ENCODE measurements at regions not wholly inside any gene's neighbourhood (a gene's known extent, or its start where the extent isn't known, plus 50 kb on each side); places are given as distances from the start of the nearest gene placed in this dataset.

- TF ChIP-seq CTCF (IDR thresholded peaks at IDR 0.05; ENCODE audit: low read depth, low read length): no peak
- DNase-seq (ENCODE audit: low read depth, low spot score): no peak
- no peaks in the 10 kb centered on the region for H3K27me3 ChIP-seq (ENCODE audit: control insufficient read depth, insufficient read depth, low read length)
- no peak overlapping the region for H3K4me3 ChIP-seq (ENCODE audit: low read depth, low read length)
- H3K27ac ChIP-seq (ENCODE audit: low read depth, low read length): no peak overlapping the region
- POLR2A ChIA-PET: no interaction called here
- CTCF ChIA-PET: no interaction called here
- peaks cover 4% of the 10 kb centered on the region; the same call in 1 of the 2 replicates for H3K9me3 ChIP-seq (ENCODE audit: control insufficient read depth, insufficient read depth, low read length)
Measured at GRCh38 chr4:14716691-14717090, 285.6 kb upstream of the CPEB2 start.

GRCh38 chr4:14719053-14719452, 283.2 kb upstream of the CPEB2 start:
- CTCF ChIA-PET: no interaction called here

GRCh38 chr4:14726441-14726840, 275.8 kb upstream of the CPEB2 start:
- ChIA-PET CTCF (no interaction called here), POLR2A (no interaction called here)
- no peaks in the 10 kb centered on the region for H3K27me3 ChIP-seq (ENCODE audit: control insufficient read depth, insufficient read depth, low read length)
- H3K4me3 ChIP-seq (ENCODE audit: low read depth, low read length): no peak overlapping the region
- no peak overlapping the region for H3K27ac ChIP-seq (ENCODE audit: low read depth, low read length)
- H3K9me3 ChIP-seq (ENCODE audit: control insufficient read depth, insufficient read depth, low read length): no peaks in the 10 kb centered on the region
- no peak for TF ChIP-seq CTCF (IDR thresholded peaks at IDR 0.05; ENCODE audit: low read depth, low read length)
- no peak for DNase-seq (ENCODE audit: low read depth, low spot score)

More at GRCh38 chr4:14719053-14719452, 283.2 kb upstream of the CPEB2 start:
- H3K9me3 ChIP-seq (ENCODE audit: control insufficient read depth, insufficient read depth, low read length): peaks cover 4% of the 10 kb centered on the region; the same call in 1 of the 2 replicates
- TF ChIP-seq CTCF (IDR thresholded peaks at IDR 0.05; ENCODE audit: low read depth, low read length): no peak
- no peak overlapping the region for H3K27ac ChIP-seq (ENCODE audit: low read depth, low read length)
- no peak overlapping the region for H3K4me3 ChIP-seq (ENCODE audit: low read depth, low read length)
- POLR2A ChIA-PET: no interaction called here
- no peak for DNase-seq (ENCODE audit: low read depth, low spot score)
- no peaks in the 10 kb centered on the region for H3K27me3 ChIP-seq (ENCODE audit: control insufficient read depth, insufficient read depth, low read length)

- DNase-seq (ENCODE audit: low read depth, low spot score): no peak
- no peak for TF ChIP-seq CTCF (IDR thresholded peaks at IDR 0.05; ENCODE audit: low read depth, low read length)
- ChIA-PET POLR2A (no interaction called here), CTCF (no interaction called here)
- no peaks in the 10 kb centered on the region for H3K27me3 ChIP-seq (ENCODE audit: control insufficient read depth, insufficient read depth, low read length)
- H3K4me3 ChIP-seq (ENCODE audit: low read depth, low read length): no peak overlapping the region
- H3K9me3 ChIP-seq (ENCODE audit: control insufficient read depth, insufficient read depth, low read length): no peaks in the 10 kb centered on the region
- H3K27ac ChIP-seq (ENCODE audit: low read depth, low read length): no peak overlapping the region
Measured at GRCh38 chr4:14726877-14727361, 275.4 kb upstream of the CPEB2 start.

- POLR2A ChIA-PET: no interaction called here
- H3K4me3 ChIP-seq (ENCODE audit: low read depth, low read length): no peak overlapping the region
- H3K27ac ChIP-seq (ENCODE audit: low read depth, low read length): no peak overlapping the region
- no peak for TF ChIP-seq CTCF (IDR thresholded peaks at IDR 0.05; ENCODE audit: low read depth, low read length)
- no peaks in the 10 kb centered on the region for H3K27me3 ChIP-seq (ENCODE audit: control insufficient read depth, insufficient read depth, low read length)
- CTCF ChIA-PET: no interaction called here
- H3K9me3 ChIP-seq (ENCODE audit: control insufficient read depth, insufficient read depth, low read length): no peaks in the 10 kb centered on the region
- no peak for DNase-seq (ENCODE audit: low read depth, low spot score)
Measured at GRCh38 chr4:14729282-14730000, 272.8 kb upstream of the CPEB2 start.
